A673 (cell line): ENCODE measurements at regions not wholly inside any gene's neighbourhood (a gene's known extent, or its start where the extent isn't known, plus 50 kb on each side); places are given as distances from the start of the nearest gene placed in this dataset.
"Not testable (repeated sequence)": the region's sequence is repeated elsewhere in the genome, so short reads cannot be mapped to it uniquely, and the experiment has no call there.

Experiments
- BruUV-seq: library from RNA; stranded (reverse); fragments of 400-500 nt; replicated peaks from 2 replicates; lab custom pipeline; 2021; lab: Mats Ljungman, UMichigan
- CTCF ChIA-PET: fragments of 300-600 bp; sonication (Branson Sonifier 250); formaldehyde crosslinking; loops from one replicate; lab custom pipeline; 2022; ENCODE audit warnings: antibody characterized with exemption; lab: Charles Lee
- POLR2A ChIA-PET: fragments of 300-600 bp; sonication (Branson Sonifier 250); formaldehyde crosslinking; loops from one replicate; lab custom pipeline; 2022; ENCODE audit warnings: antibody characterized with exemption; ENCODE audit not compliant: low non-redundant PET; lab: Charles Lee
- DNase-seq: peaks from one replicate; pipeline ENCODE4 v3.0.0-alpha.2; 2015; ENCODE audit warnings: low spot score
- H3K27ac ChIP-seq: fragments of 200-600 bp; sonication (generic); 2 replicates; pipeline ENCODE4 v1.5.1; 2016; ENCODE audit warnings: mixed run types, low read depth, mild to moderate bottlenecking, mixed read lengths, antibody characterized with exemption, low read length; ENCODE audit not compliant: poor library complexity, severe bottlenecking
- H3K27me3 ChIP-seq: fragments of 200-600 bp; sonication (generic); replicated peaks from 2 replicates; pipeline ENCODE4 v1.6.1; 2017; ENCODE audit warnings: mixed run types, low read depth, mild to moderate bottlenecking, mixed read lengths, antibody characterized with exemption, low read length; ENCODE audit not compliant: insufficient read depth, poor library complexity
- H3K36me3 ChIP-seq: fragments of 200-600 bp; sonication (generic); 2 replicates; pipeline ENCODE4 v1.6.1; 2016; ENCODE audit warnings: mixed run types, mild to moderate bottlenecking, mixed read lengths, antibody characterized with exemption, low read length; ENCODE audit not compliant: insufficient read depth, poor library complexity, severe bottlenecking
- H3K4me1 ChIP-seq: fragments of 200-600 bp; sonication (generic); 2 replicates; pipeline ENCODE4 v1.6.1; 2017; ENCODE audit warnings: mixed run types, mild to moderate bottlenecking, mixed read lengths, antibody characterized with exemption, low read length; ENCODE audit not compliant: insufficient read depth, poor library complexity, severe bottlenecking
- H3K4me3 ChIP-seq: fragments of 200-600 bp; sonication (generic); 2 replicates; pipeline ENCODE4 v1.5.1; 2016; ENCODE audit warnings: low read depth, mixed run types, mild to moderate bottlenecking, mixed read lengths, low read length; ENCODE audit not compliant: poor library complexity, severe bottlenecking
- H3K9me3 ChIP-seq: fragments of 200-600 bp; sonication (generic); 2 replicates; pipeline ENCODE4 v1.6.1; 2016; ENCODE audit warnings: mixed run types, low read depth, mild to moderate bottlenecking, mixed read lengths, antibody characterized with exemption, low read length; ENCODE audit not compliant: poor library complexity, severe bottlenecking
- CTCF ChIP-seq: fragments of 300-800, 200-600 bp; sonication (generic); conservative IDR thresholded peaks from 2 replicates; pipeline ENCODE4 v1.5.1; 2017; ENCODE audit warnings: low read depth, mild to moderate bottlenecking, antibody characterized with exemption, low read length, moderate library complexity, mixed read lengths
- EZH2 ChIP-seq: fragments of 200-600 bp; sonication (generic); IDR thresholded peaks from 2 replicates; pipeline ENCODE4 v1.6.1; 2017; ENCODE audit warnings: borderline replicate concordance, low read depth, mild to moderate bottlenecking, mixed read lengths, antibody characterized with exemption, low read length; ENCODE audit not compliant: poor library complexity, severe bottlenecking
- intact Hi-C: fragments of 100-400 bp; cut with micrococcal nuclease; formaldehyde crosslinking; loops from one replicate; pipeline ENCODE4 v1.10.0; 2022; ENCODE audit not compliant: unreplicated experiment

GRCh38 chr4:183044924-183045640, 54.0 kb upstream of the WWC2 start:
- CTCF ChIA-PET, H3K36me3 ChIP-seq, H3K9me3 ChIP-seq, H3K27ac ChIP-seq, DNase-seq, H3K4me3 ChIP-seq, intact Hi-C loops, H3K4me1 ChIP-seq, BruUV-seq, H3K27me3 ChIP-seq, POLR2A ChIA-PET: not testable (repeated sequence)

GRCh38 chr4:183038436-183038835, 60.6 kb upstream of the WWC2 start:
- Histone ChIP-seq H3K27me3 (peaks cover 3% of the 10 kb centered on the region), H3K4me3 (no peak overlapping the region), H3K9me3 (no peaks in the 10 kb centered on the region), H3K27ac (no peak overlapping the region), H3K36me3 (no peaks in the 10 kb centered on the region), H3K4me1 (no peaks in the 10 kb centered on the region)
- DNase-seq: no peak
- POLR2A ChIA-PET: no interaction called here
- CTCF ChIA-PET: no interaction called here
- no peak for TF ChIP-seq CTCF
- no peak for TF ChIP-seq EZH2
- BruUV-seq: no TSS peak
- intact Hi-C loops: no loop called here

- no peak for DNase-seq
- Histone ChIP-seq H3K27me3 (peaks cover 3% of the 10 kb centered on the region), H3K36me3 (no peaks in the 10 kb centered on the region), H3K27ac (no peak overlapping the region), H3K4me1 (no peaks in the 10 kb centered on the region), H3K9me3 (no peaks in the 10 kb centered on the region), H3K4me3 (no peak overlapping the region)
- intact Hi-C loops: no loop called here
- CTCF ChIA-PET: no interaction called here
- BruUV-seq: no TSS peak
- POLR2A ChIA-PET: no interaction called here
- TF ChIP-seq EZH2 (no peak), CTCF (no peak)
These were observed 63.2 kb upstream of the WWC2 start for GRCh38 chr4:183035726-183036415.
